ENCODE measurements at regions not wholly inside any gene's neighbourhood (a gene's known extent, or its start where the extent isn't known, plus 50 kb on each side); places are given as distances from the start of the nearest gene placed in this dataset.

GRCh38 chr13:84999252-84999651, 800.0 kb downstream of the SLITRK6 start:
- TF ChIP-seq CTCF (conservative IDR thresholded peaks at IDR 0.05; ENCODE audit: low read depth, low read length): no peak
- no peak for TF ChIP-seq EZH2 (IDR thresholded peaks at IDR 0.05; ENCODE audit: borderline replicate concordance, low read depth, low read length, poor library complexity, severe bottlenecking)
